HepG2 (cell line): ENCODE measurements at regions not wholly inside any gene's neighbourhood (a gene's known extent, or its start where the extent isn't known, plus 50 kb on each side); places are given as distances from the start of the nearest gene placed in this dataset.

ENCODE experiments used
- ATAC-seq: fragments of 200-7000 bp; cut with Tn5 transposase; 3 replicates; pipeline ENCODE4 v1.9.1; 2020; ENCODE audit warnings: mild to moderate bottlenecking, moderate library complexity
- BruUV-seq: library from RNA; stranded (reverse); fragments of 400-500 nt; replicated peaks from 2 replicates; lab custom pipeline; 2021; lab: Mats Ljungman, UMichigan
- CTCF ChIA-PET: fragments of 300-600 bp; formaldehyde crosslinking; extraction: SDS; loops from one replicate; lab custom pipeline; 2021; ENCODE audit warnings: low total read pairs, inconsistent platforms, low intra/inter-chr PET ratio; lab: Yijun Ruan, JAX
- POLR2A ChIA-PET: fragments of 350-600 bp; sonication (Branson Sonifier 250); formaldehyde crosslinking; loops from one replicate; lab custom pipeline; 2020; ENCODE audit warnings: antibody characterized with exemption, inconsistent platforms; lab: Yijun Ruan, JAX
- DNase-seq: peaks from one replicate; pipeline ENCODE4 v3.0.0-alpha.2; 2015; ENCODE audit warnings: low spot score
- FAIRE-seq: peaks from 3 replicates; lab custom pipeline; 2011; peaks lifted over from hg19 to GRCh38; lab: Jason Lieb, UNC
- H2AFZ ChIP-seq: one replicate; pipeline ENCODE4 v1.6.1; 2011; ENCODE audit warnings: low read length, inconsistent platforms
- H3K27ac ChIP-seq: fragments of 300-600 bp; 3 replicates; pipeline ENCODE4 v1.8.0; 2011; ENCODE audit warnings: mixed run types, mild to moderate bottlenecking, mixed read lengths, low read length, inconsistent platforms; ENCODE audit not compliant: insufficient read depth; ENCODE audit errors: extremely low read length
- H3K27me3 ChIP-seq, 2 experiments: fragments of 200-600 bp in 1 of 2; 2 replicates in 1 of 2; 3 replicates in 1 of 2; pipeline versions ENCODE4 v1.6.0 to v1.8.0; 2011; ENCODE audit warnings: low read length in 2 of 2, mild to moderate bottlenecking in 2 of 2, moderate library complexity in 2 of 2, inconsistent platforms in 1 of 2; ENCODE audit not compliant: insufficient read depth in 2 of 2, control insufficient read depth in 1 of 2
- H3K36me3 ChIP-seq, 2 experiments: fragments of 200-600 bp in 1 of 2; replicated peaks in 1 of 2; 2 replicates in 1 of 2; 3 replicates in 1 of 2; pipeline versions ENCODE4 v1.5.1 to v1.8.0; 2011; ENCODE audit warnings: low read length in 2 of 2, inconsistent platforms in 1 of 2; ENCODE audit not compliant: insufficient read depth in 2 of 2, control insufficient read depth in 1 of 2
- H3K4me1 ChIP-seq: 2 replicates; pipeline ENCODE4 v1.5.1; 2012; ENCODE audit warnings: low read length, inconsistent platforms; ENCODE audit not compliant: insufficient read depth
- H3K4me2 ChIP-seq: 2 replicates; pipeline ENCODE4 v1.6.0; 2011; ENCODE audit warnings: low read depth, low read length, inconsistent platforms
- H3K4me3 ChIP-seq, 3 experiments: fragments of 200-600 bp in 1 of 3; sonication (generic), shearing (Covaris generic) in 1 of 3; replicated peaks in 1 of 3; 2 replicates each; pipeline ENCODE4 v1.5.1; 2011 to 2016; ENCODE audit warnings: low read length in 3 of 3, inconsistent platforms in 2 of 3, low read depth in 2 of 3, mild to moderate bottlenecking in 2 of 3, control low read depth in 1 of 3, mixed read lengths in 1 of 3; ENCODE audit not compliant: insufficient read depth in 1 of 3
- H3K79me2 ChIP-seq: one replicate; pipeline ENCODE4 v1.6.1; 2011; ENCODE audit warnings: low read length, inconsistent platforms; ENCODE audit not compliant: insufficient read depth
- H3K9ac ChIP-seq: 2 replicates; pipeline ENCODE4 v1.6.0; 2011; ENCODE audit warnings: mild to moderate bottlenecking, low read depth, low read length, inconsistent platforms; ENCODE audit not compliant: insufficient read depth
- H3K9me3 ChIP-seq: 2 replicates; pipeline ENCODE4 v1.5.1; 2012; ENCODE audit warnings: mild to moderate bottlenecking, low read length
- H4K20me1 ChIP-seq: 2 replicates; pipeline ENCODE4 v1.6.0; 2011; ENCODE audit warnings: inconsistent platforms, mild to moderate bottlenecking, low read length, moderate library complexity; ENCODE audit not compliant: insufficient read depth
- ELF1 ChIP-seq: sonication (generic); formaldehyde crosslinking; IDR thresholded peaks from 2 replicates; pipeline ENCODE4 v1.4.0; 2020; ENCODE audit warnings: missing genetic modification reagents
- IKZF4 ChIP-seq: sonication (generic); formaldehyde crosslinking; IDR thresholded peaks from 2 replicates; pipeline ENCODE4 v1.5.1; 2020; ENCODE audit warnings: borderline replicate concordance, mild to moderate bottlenecking, low read depth, missing genetic modification reagents; ENCODE audit errors: not compliant biosample characterization
- KAT8 ChIP-seq: IDR thresholded peaks from 2 replicates; pipeline ENCODE4 v1.6.1; 2016; ENCODE audit warnings: missing genetic modification reagents, missing compliant biosample characterization
- RBFOX2 ChIP-seq: fragments of 200-400 bp; formaldehyde crosslinking; IDR thresholded peaks from 2 replicates; pipeline ENCODE4 v1.6.1; 2017; ENCODE audit warnings: low read depth, mild to moderate bottlenecking, low read length
- RORA ChIP-seq: sonication (generic); formaldehyde crosslinking; IDR thresholded peaks from 2 replicates; pipeline ENCODE4 v1.5.0; 2020; ENCODE audit warnings: mild to moderate bottlenecking, missing genetic modification reagents, moderate library complexity
- TBL1XR1 ChIP-seq: fragments of 150-350 bp; IDR thresholded peaks from 2 replicates; pipeline ENCODE4 v1.6.1; 2014; ENCODE audit warnings: borderline replicate concordance, low read length; ENCODE audit not compliant: partially characterized antibody
- ZNF230 ChIP-seq: sonication (generic); formaldehyde crosslinking; IDR thresholded peaks from 2 replicates; pipeline ENCODE4 v1.4.0; 2020; ENCODE audit warnings: mild to moderate bottlenecking, missing genetic modification reagents
- ZNF772 ChIP-seq: sonication (generic); formaldehyde crosslinking; IDR thresholded peaks from 2 replicates; pipeline ENCODE4 v1.5.0; 2020; ENCODE audit warnings: mild to moderate bottlenecking, missing genetic modification reagents
- ZNF775 ChIP-seq: sonication (generic); formaldehyde crosslinking; IDR thresholded peaks from 2 replicates; pipeline ENCODE4 v1.4.0; 2020; ENCODE audit warnings: missing genetic modification reagents, mild to moderate bottlenecking, moderate library complexity, borderline replicate concordance
- in situ Hi-C: cut with HindIII; loops from 2 replicates; pipeline ENCODE4 v1.10.0; 2017; ENCODE audit warnings: low pct_unique_long_range_greater_than_20kb; ENCODE audit not compliant: extremely low pct_ligation_motif_present
- intact Hi-C: fragments of 100-400 bp; cut with micrococcal nuclease; formaldehyde crosslinking; loops from one replicate; pipeline ENCODE4 v1.10.0; 2022; ENCODE audit not compliant: unreplicated experiment
- TF ChIP-seq, protein P1 (sequence below): sonication (generic); formaldehyde crosslinking; IDR thresholded peaks from 2 replicates; pipeline ENCODE4 v1.4.0; 2020; ENCODE audit warnings: missing genetic modification reagents
- TF ChIP-seq, protein P2 (sequence below), 2 experiments: sonication (generic) in 1 of 2; formaldehyde crosslinking in 1 of 2; IDR thresholded peaks; 2 replicates each; pipeline versions ENCODE4 v1.5.1 to v1.6.1; 2011 to 2020; ENCODE audit warnings: borderline replicate concordance in 1 of 2, low read depth in 1 of 2, low read length in 1 of 2, mild to moderate bottlenecking in 1 of 2, missing genetic modification reagents in 1 of 2, moderate library complexity in 1 of 2
- TF ChIP-seq, protein P3 (sequence below): sonication (generic); formaldehyde crosslinking; IDR thresholded peaks from 2 replicates; pipeline ENCODE4 v1.5.0; 2020; ENCODE audit warnings: missing genetic modification reagents

DNA sequence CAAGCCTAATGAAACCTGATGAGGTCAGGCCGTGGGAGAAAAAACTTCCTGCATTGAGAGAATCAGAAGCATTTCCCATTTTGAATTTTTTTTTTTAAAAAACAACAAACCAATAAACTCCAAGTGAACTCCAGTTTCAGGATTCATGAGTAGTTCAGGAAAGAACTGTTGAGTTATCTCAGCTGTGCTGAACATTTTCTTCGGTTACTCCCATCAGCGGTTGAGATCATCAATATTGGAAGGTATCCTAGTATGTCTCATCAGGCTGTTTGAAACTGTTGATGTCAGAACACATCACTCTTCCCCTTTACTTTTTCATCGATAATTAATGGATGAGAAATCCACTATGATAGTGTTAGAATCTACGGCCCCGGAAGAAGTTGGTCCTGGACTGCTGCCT lies 82.4 kb upstream of the ADGRG2 start (continued):
- TF ChIP-seq ELF1 (CRISPR knock-in tag) (no peak), TBL1XR1 (no peak), ZNF775 (no peak), KAT8 (CRISPR knock-in tag) (no peak)
- TF ChIP-seq, protein P1, sequence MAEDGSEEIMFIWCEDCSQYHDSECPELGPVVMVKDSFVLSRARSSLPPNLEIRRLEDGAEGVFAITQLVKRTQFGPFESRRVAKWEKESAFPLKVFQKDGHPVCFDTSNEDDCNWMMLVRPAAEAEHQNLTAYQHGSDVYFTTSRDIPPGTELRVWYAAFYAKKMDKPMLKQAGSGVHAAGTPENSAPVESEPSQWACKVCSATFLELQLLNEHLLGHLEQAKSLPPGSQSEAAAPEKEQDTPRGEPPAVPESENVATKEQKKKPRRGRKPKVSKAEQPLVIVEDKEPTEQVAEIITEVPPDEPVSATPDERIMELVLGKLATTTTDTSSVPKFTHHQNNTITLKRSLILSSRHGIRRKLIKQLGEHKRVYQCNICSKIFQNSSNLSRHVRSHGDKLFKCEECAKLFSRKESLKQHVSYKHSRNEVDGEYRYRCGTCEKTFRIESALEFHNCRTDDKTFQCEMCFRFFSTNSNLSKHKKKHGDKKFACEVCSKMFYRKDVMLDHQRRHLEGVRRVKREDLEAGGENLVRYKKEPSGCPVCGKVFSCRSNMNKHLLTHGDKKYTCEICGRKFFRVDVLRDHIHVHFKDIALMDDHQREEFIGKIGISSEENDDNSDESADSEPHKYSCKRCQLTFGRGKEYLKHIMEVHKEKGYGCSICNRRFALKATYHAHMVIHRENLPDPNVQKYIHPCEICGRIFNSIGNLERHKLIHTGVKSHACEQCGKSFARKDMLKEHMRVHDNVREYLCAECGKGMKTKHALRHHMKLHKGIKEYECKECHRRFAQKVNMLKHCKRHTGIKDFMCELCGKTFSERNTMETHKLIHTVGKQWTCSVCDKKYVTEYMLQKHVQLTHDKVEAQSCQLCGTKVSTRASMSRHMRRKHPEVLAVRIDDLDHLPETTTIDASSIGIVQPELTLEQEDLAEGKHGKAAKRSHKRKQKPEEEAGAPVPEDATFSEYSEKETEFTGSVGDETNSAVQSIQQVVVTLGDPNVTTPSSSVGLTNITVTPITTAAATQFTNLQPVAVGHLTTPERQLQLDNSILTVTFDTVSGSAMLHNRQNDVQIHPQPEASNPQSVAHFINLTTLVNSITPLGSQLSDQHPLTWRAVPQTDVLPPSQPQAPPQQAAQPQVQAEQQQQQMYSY (CRISPR knock-in tag): no peak

DNA sequence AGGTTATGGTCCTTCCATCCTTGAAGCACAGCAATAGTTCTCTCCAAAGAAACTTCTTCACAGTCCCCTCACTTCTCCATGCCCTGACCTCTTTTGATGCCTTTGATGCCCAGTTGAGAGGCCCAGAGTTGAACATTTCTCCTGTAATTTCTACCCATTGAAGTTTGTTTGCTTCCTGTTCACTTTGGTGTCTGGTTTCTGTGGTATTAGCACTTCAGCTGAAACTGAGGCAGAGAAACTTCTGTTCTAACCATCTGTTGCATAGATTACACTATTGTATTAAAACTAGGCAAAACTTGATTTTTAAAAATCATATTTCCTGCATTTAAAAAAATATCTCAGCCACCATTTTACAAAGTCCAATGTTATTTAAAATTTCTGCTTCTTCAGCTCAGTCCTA lies 89.8 kb upstream of the ADGRG2 start:
- TF ChIP-seq ZNF230 (no peak), RBFOX2 (no peak), IKZF4 (CRISPR knock-in tag) (no peak), ZNF772 (CRISPR knock-in tag) (no peak), RORA (CRISPR knock-in tag) (no peak)
- TF ChIP-seq, protein P2, sequence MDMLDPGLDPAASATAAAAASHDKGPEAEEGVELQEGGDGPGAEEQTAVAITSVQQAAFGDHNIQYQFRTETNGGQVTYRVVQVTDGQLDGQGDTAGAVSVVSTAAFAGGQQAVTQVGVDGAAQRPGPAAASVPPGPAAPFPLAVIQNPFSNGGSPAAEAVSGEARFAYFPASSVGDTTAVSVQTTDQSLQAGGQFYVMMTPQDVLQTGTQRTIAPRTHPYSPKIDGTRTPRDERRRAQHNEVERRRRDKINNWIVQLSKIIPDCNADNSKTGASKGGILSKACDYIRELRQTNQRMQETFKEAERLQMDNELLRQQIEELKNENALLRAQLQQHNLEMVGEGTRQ (IDR thresholded peaks at IDR 0.05; ENCODE audit: low read depth, low read length): no peak
- TF ChIP-seq, protein P2 (CRISPR knock-in tag; IDR thresholded peaks at IDR 0.05; ENCODE audit: borderline replicate concordance): no peak
- TF ChIP-seq, protein P3, sequence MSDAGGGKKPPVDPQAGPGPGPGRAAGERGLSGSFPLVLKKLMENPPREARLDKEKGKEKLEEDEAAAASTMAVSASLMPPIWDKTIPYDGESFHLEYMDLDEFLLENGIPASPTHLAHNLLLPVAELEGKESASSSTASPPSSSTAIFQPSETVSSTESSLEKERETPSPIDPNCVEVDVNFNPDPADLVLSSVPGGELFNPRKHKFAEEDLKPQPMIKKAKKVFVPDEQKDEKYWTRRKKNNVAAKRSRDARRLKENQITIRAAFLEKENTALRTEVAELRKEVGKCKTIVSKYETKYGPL (CRISPR knock-in tag): no peak
- H3K27ac ChIP-seq: no peak overlapping the region
- no TSS peak for BruUV-seq
- H3K36me3 ChIP-seq: no peaks in the 10 kb centered on the region
- H3K4me2 ChIP-seq: no peak overlapping the region
- H3K4me1 ChIP-seq: no peaks in the 10 kb centered on the region
- H3K4me3 ChIP-seq: no peak overlapping the region
- in situ Hi-C loops (no loop called here), intact Hi-C loops (no loop called here)
- no peak for FAIRE-seq
- ChIA-PET CTCF (no interaction called here), POLR2A (no interaction called here)
- no peak for DNase-seq
- H3K9ac ChIP-seq: no peak overlapping the region
- no peak overlapping the region for H2AFZ ChIP-seq
- no peaks in the 10 kb centered on the region for H3K9me3 ChIP-seq
- H4K20me1 ChIP-seq: no peaks in the 10 kb centered on the region
- H3K27me3 ChIP-seq: no peaks in the 10 kb centered on the region
- H3K79me2 ChIP-seq: no peaks in the 10 kb centered on the region
- no peak for ATAC-seq
